Left ventricle myocardium inferior (tissue), 1 donor: ENCODE measurements at regions not wholly inside any gene's neighbourhood (a gene's known extent, or its start where the extent isn't known, plus 50 kb on each side); places are given as distances from the start of the nearest gene placed in this dataset.

ENCODE experiments used
- DNase-seq: peaks from one replicate; pipeline ENCODE4 v3.0.0-alpha.2; 2020
- H3K27ac ChIP-seq: fragments of 200-600 bp; replicated peaks from 2 replicates; pipeline ENCODE4 v1.8.0; 2021
- H3K27me3 ChIP-seq: fragments of 200-600 bp; 2 replicates; pipeline ENCODE4 v1.8.0; 2021; ENCODE audit warnings: low read depth
- H3K36me3 ChIP-seq: fragments of 200-600 bp; 2 replicates; pipeline ENCODE4 v1.8.0; 2021
- H3K4me1 ChIP-seq: fragments of 200-600 bp; 2 replicates; pipeline ENCODE4 v1.8.0; 2021
- H3K4me3 ChIP-seq: fragments of 200-600 bp; 2 replicates; pipeline ENCODE4 v1.8.0; 2021; ENCODE audit warnings: mild to moderate bottlenecking, moderate library complexity
- H3K9me3 ChIP-seq: fragments of 200-600 bp; replicated peaks from 2 replicates; pipeline ENCODE4 v1.8.0; 2021
- CTCF ChIP-seq: fragments of 200-600 bp; IDR thresholded peaks from 2 replicates; pipeline ENCODE4 v1.8.0; 2021; ENCODE audit warnings: antibody characterized with exemption, mild to moderate bottlenecking, borderline replicate concordance
- intact Hi-C: fragments of 100-400 bp; cut with micrococcal nuclease; formaldehyde crosslinking; loops from one replicate; pipeline ENCODE4 v1.11.0; 2022
- donor health status: DM: no; HTN: yes; CAD: no; lungs with severe emphysema.

GRCh38 chr4:188551156-188551555 is 411.9 kb downstream of the TRIML1 start:
- no peaks in the 10 kb centered on the region for H3K4me1 ChIP-seq
- no peak for DNase-seq
- no peak overlapping the region for H3K27ac ChIP-seq
- no peaks in the 10 kb centered on the region for H3K9me3 ChIP-seq
- H3K4me3 ChIP-seq: no peak overlapping the region
- intact Hi-C loops: no loop called here
- H3K36me3 ChIP-seq: no peaks in the 10 kb centered on the region
- H3K27me3 ChIP-seq: peaks cover 3% of the 10 kb centered on the region
- no peak for TF ChIP-seq CTCF

- Histone ChIP-seq H3K27me3 (peaks cover 3% of the 10 kb centered on the region), H3K36me3 (no peaks in the 10 kb centered on the region), H3K9me3 (peaks cover 8% of the 10 kb centered on the region), H3K4me1 (no peaks in the 10 kb centered on the region), H3K27ac (no peak overlapping the region), H3K4me3 (no peak overlapping the region)
- DNase-seq: no peak
- intact Hi-C loops: no loop called here
- TF ChIP-seq CTCF: no peak
Observed at GRCh38 chr4:188552741-188553275, 413.6 kb downstream of the TRIML1 start.

- H3K27ac ChIP-seq: no peak overlapping the region
- H3K4me3 ChIP-seq: no peak overlapping the region
- peaks cover 3% of the 10 kb centered on the region for H3K27me3 ChIP-seq
- TF ChIP-seq CTCF: no peak
- intact Hi-C loops: no loop called here
- H3K36me3 ChIP-seq: no peaks in the 10 kb centered on the region
- peaks cover 8% of the 10 kb centered on the region for H3K9me3 ChIP-seq
- H3K4me1 ChIP-seq: no peaks in the 10 kb centered on the region
- DNase-seq: no peak
Observed at GRCh38 chr4:188554413-188554812, 415.2 kb downstream of the TRIML1 start.

GRCh38 chr4:188573104-188573503 is 433.9 kb downstream of the TRIML1 start:
- no peaks in the 10 kb centered on the region for H3K27me3 ChIP-seq
- no peak overlapping the region for H3K4me3 ChIP-seq
- H3K27ac ChIP-seq: no peak overlapping the region
- no peaks in the 10 kb centered on the region for H3K36me3 ChIP-seq
- no peak for DNase-seq
- H3K9me3 ChIP-seq: no peaks in the 10 kb centered on the region
- no peaks in the 10 kb centered on the region for H3K4me1 ChIP-seq
- TF ChIP-seq CTCF: no peak
- intact Hi-C loops: no loop called here

GRCh38 chr4:188578657-188579056 is 439.4 kb downstream of the TRIML1 start:
- Histone ChIP-seq H3K9me3 (no peaks in the 10 kb centered on the region), H3K27ac (no peak overlapping the region), H3K4me1 (no peaks in the 10 kb centered on the region), H3K36me3 (no peaks in the 10 kb centered on the region), H3K27me3 (no peaks in the 10 kb centered on the region), H3K4me3 (no peak overlapping the region)
- no peak for DNase-seq
- intact Hi-C loops: no loop called here
- TF ChIP-seq CTCF: no peak
